ENCODE measurements at regions not wholly inside any gene's neighbourhood (a gene's known extent, or its start where the extent isn't known, plus 50 kb on each side); places are given as distances from the start of the nearest gene placed in this dataset.

DNA sequence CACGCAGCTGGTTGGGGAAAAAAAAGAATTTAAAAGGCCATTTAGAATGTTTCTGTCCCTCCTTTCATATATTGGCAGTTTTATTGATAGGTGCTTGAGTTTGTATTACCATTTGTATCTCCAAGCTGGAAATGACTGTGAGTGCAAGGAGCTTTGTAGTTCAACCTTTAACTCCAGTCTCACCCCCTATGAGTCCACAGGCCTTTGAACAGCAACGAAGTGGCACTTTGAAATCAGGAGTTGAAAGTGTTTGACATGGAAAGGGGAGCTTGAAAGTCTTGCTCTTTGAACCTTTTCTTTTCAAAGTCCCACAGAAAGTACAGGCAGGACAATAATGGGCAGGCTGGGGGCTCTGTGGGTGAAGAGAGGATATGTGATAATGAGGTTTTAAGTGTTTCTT, 480.3 kb downstream of the RERGL start:
- FAIRE-seq (no peak), DNase-seq (ENCODE audit: insufficient read length, low spot score) (no peak)
- TF ChIP-seq TAF1 (IDR thresholded peaks at IDR 0.05; ENCODE audit: low read depth, low read length) = no peak
- no peak for TF ChIP-seq POU2F2 (IDR thresholded peaks at IDR 0.05; ENCODE audit: low read depth, low read length)
- TF ChIP-seq SPI1 (IDR thresholded peaks at IDR 0.05; ENCODE audit: low read depth, low read length) = no peak
- TF ChIP-seq PAX5 (IDR thresholded peaks at IDR 0.05; ENCODE audit: insufficient read depth, low read length, severe bottlenecking) = no peak
- no peak for TF ChIP-seq POLR2AphosphoS5 (IDR thresholded peaks at IDR 0.05; ENCODE audit: low read depth, low read length)
- TF ChIP-seq POLR2A (IDR thresholded peaks at IDR 0.05; ENCODE audit: low read depth, low read length) = no peak

DNA sequence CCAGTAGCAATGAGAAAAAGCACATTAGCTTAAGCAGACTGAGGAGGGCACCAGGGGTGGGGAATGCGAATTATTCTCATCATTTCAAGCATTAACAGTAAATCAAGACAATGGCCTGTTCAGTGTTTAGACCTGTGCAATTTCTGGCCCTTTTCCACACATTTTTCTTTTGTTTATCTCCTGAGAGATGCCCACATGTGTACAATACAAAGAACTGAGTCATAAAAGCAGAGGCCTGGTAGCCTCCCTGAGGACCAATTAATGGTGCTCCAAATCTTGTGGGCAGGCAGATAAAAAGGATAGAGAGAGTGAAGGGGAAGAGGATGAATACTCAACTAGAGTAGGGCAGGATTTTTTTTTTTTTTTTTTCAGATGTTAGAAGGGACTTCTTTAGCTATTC, 480.8 kb downstream of the RERGL start:
- DNase-seq (ENCODE audit: insufficient read length, low spot score) = no peak
- FAIRE-seq = no peak
- no peak for TF ChIP-seq SPI1 (IDR thresholded peaks at IDR 0.05; ENCODE audit: low read depth, low read length)
- no peak for TF ChIP-seq PAX5 (IDR thresholded peaks at IDR 0.05; ENCODE audit: insufficient read depth, low read length, severe bottlenecking)
- TF ChIP-seq POLR2AphosphoS5 (IDR thresholded peaks at IDR 0.05; ENCODE audit: low read depth, low read length) = no peak
- TF ChIP-seq TAF1 (IDR thresholded peaks at IDR 0.05; ENCODE audit: low read depth, low read length) = no peak
- no peak for TF ChIP-seq POLR2A (IDR thresholded peaks at IDR 0.05; ENCODE audit: low read depth, low read length)
- no peak for TF ChIP-seq POU2F2 (IDR thresholded peaks at IDR 0.05; ENCODE audit: low read depth, low read length)

DNA sequence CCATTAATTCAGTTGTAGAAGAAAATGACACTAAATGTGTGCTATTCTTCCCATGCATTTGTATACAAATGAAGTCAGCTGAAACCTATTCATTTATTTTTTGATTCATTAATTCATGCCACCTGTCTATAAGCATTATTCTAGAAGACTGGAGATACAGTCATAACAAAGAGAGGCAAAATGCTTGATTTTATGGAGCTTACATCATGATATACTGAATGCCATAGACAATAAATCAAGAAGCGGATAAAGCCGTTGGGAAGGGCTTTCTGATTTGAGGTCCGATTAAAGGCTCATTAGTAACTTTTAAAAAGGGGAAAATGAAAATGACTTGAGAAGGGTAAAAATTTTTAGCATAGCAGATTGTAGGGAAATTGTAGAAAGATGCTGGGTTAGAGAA, 494.9 kb downstream of the RERGL start:
- no peak for TF ChIP-seq SPI1 (IDR thresholded peaks at IDR 0.05; ENCODE audit: low read depth, low read length)
- TF ChIP-seq POLR2AphosphoS5 (IDR thresholded peaks at IDR 0.05; ENCODE audit: low read depth, low read length) = no peak
- TF ChIP-seq POU2F2 (IDR thresholded peaks at IDR 0.05; ENCODE audit: low read depth, low read length) = no peak
- no peak for TF ChIP-seq TAF1 (IDR thresholded peaks at IDR 0.05; ENCODE audit: low read depth, low read length)
- no peak for TF ChIP-seq POLR2A (IDR thresholded peaks at IDR 0.05; ENCODE audit: low read depth, low read length)
- TF ChIP-seq PAX5 (IDR thresholded peaks at IDR 0.05; ENCODE audit: insufficient read depth, low read length, severe bottlenecking) = no peak
- DNase-seq (ENCODE audit: insufficient read length, low spot score) (no peak), FAIRE-seq (no peak)

DNA sequence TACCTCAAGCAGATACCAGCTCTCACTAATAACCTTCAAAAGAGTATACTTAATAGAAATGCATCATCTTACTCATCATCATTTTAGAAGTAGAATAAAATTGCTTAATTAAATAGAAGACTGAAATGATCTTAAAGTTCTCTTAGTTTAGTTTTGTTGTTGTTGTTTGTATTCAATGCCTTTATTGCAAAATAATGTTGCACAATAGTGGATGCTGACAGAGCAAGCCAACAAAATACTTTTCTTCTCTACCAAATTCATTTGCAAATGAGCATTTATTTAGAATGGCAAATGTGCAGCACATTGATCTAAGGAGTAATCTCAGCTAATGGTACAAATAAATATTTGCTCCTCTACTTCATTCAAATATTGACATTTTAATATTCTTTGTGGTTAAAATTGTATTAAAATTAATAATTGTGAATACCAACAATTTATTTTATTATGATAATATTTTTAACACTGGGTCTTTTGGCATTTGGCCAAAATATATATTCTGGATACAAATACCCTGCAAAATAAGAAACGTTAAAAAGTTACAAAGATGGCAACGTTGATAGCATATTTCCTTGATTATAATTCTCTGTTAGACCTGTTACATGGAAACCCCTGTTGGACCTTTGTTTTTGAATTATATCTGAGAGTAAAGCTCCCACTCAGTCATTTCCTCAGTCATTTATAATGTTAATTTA, 496.1 kb downstream of the RERGL start:
- TF ChIP-seq POU2F2 (IDR thresholded peaks at IDR 0.05; ENCODE audit: low read depth, low read length) = no peak
- no peak for TF ChIP-seq TAF1 (IDR thresholded peaks at IDR 0.05; ENCODE audit: low read depth, low read length)
- TF ChIP-seq SPI1 (IDR thresholded peaks at IDR 0.05; ENCODE audit: low read depth, low read length) = no peak
- no peak for TF ChIP-seq POLR2A (IDR thresholded peaks at IDR 0.05; ENCODE audit: low read depth, low read length)
- TF ChIP-seq POLR2AphosphoS5 (IDR thresholded peaks at IDR 0.05; ENCODE audit: low read depth, low read length) = no peak
- no peak for TF ChIP-seq PAX5 (IDR thresholded peaks at IDR 0.05; ENCODE audit: insufficient read depth, low read length, severe bottlenecking)
- DNase-seq (ENCODE audit: insufficient read length, low spot score) = no peak
- FAIRE-seq = no peak

DNA sequence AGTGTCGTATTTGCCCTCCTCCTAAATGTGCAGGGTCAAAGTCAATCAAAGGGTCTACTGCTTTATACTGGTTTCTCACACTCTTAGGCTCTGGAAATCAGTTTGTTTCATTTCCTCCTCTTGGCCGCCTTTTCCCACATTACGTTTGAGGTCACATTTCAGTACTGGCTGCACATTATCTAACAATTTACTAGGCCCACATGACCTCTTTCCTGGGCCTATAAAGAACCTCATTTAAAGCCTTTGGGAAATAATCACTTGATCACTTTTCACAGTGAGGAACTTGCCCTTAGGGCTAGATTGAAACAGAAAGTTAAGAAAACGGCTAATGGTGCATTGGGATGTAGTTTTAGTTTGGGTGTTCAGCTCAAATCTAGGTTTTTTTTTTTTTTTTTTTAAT, 497.5 kb downstream of the RERGL start:
- no peak for DNase-seq (ENCODE audit: insufficient read length, low spot score)
- FAIRE-seq = no peak
- TF ChIP-seq SPI1 (IDR thresholded peaks at IDR 0.05; ENCODE audit: low read depth, low read length) (no peak), TAF1 (IDR thresholded peaks at IDR 0.05; ENCODE audit: low read depth, low read length) (no peak), POU2F2 (IDR thresholded peaks at IDR 0.05; ENCODE audit: low read depth, low read length) (no peak), POLR2A (IDR thresholded peaks at IDR 0.05; ENCODE audit: low read depth, low read length) (no peak), POLR2AphosphoS5 (IDR thresholded peaks at IDR 0.05; ENCODE audit: low read depth, low read length) (no peak), PAX5 (IDR thresholded peaks at IDR 0.05; ENCODE audit: insufficient read depth, low read length, severe bottlenecking) (no peak)

DNA sequence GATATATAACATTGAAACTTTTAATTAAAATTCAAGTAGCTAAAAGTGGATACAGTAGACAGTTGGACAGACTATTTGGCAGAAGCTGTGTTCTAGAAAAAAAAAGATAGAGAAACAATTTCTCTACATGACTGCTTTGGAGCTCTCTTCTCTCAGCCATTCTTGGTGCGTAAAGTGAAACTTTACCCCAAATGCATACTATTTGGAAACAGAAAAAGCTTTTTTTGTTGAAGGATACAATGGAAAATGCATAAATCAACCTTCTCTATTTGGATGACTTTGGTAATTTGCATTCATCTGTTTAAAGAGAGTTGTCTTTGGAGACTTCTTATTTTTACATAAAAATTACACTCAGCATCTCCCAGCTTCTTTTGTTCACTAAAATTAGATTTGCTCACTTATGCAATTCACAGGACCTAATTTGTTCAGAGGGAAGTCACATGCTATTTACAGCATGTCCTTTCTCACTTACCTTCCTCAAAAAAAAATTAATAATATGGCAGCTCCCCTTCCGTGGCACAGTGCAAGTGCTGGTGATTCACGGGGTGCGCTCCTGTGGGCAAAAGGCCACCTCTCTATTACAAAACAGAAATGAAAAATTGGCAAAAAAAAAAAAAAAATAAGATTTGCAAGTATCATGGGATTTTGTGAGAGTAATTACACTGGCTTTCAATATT, 498.9 kb downstream of the RERGL start:
- DNase-seq (ENCODE audit: insufficient read length, low spot score) = no peak
- no peak for FAIRE-seq

DNA sequence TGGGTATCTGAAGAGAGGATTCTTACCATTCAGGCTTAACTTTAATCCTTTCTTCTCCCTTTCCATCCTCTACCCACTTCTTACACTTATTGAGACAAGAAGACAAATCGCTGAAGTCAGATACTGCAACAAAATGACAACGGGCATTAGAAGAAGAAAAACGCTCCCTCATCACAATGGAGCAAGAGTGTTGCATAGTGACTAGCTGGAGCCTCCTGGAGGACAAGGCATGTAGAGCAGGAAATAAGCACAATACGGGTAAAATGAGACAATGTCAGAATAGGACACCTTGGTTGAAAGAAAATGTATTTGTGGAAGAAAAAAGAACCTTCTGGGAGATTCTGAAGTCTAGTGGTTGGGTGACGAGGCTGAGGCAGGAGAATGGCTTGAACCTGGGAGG, 501.0 kb downstream of the RERGL start:
- no peak for DNase-seq (ENCODE audit: insufficient read length, low spot score)
- FAIRE-seq = no peak
- no peak for TF ChIP-seq POLR2A (IDR thresholded peaks at IDR 0.05; ENCODE audit: low read depth, low read length)
- TF ChIP-seq PAX5 (IDR thresholded peaks at IDR 0.05; ENCODE audit: insufficient read depth, low read length, severe bottlenecking) = no peak
- no peak for TF ChIP-seq TAF1 (IDR thresholded peaks at IDR 0.05; ENCODE audit: low read depth, low read length)
- no peak for TF ChIP-seq POLR2AphosphoS5 (IDR thresholded peaks at IDR 0.05; ENCODE audit: low read depth, low read length)
- no peak for TF ChIP-seq SPI1 (IDR thresholded peaks at IDR 0.05; ENCODE audit: low read depth, low read length)
- no peak for TF ChIP-seq POU2F2 (IDR thresholded peaks at IDR 0.05; ENCODE audit: low read depth, low read length)

More for the DNA sequence above, 498.9 kb downstream of the RERGL start:
- TF ChIP-seq POU2F2 (IDR thresholded peaks at IDR 0.05; ENCODE audit: low read depth, low read length) (no peak), POLR2A (IDR thresholded peaks at IDR 0.05; ENCODE audit: low read depth, low read length) (no peak), TAF1 (IDR thresholded peaks at IDR 0.05; ENCODE audit: low read depth, low read length) (no peak), SPI1 (IDR thresholded peaks at IDR 0.05; ENCODE audit: low read depth, low read length) (no peak), POLR2AphosphoS5 (IDR thresholded peaks at IDR 0.05; ENCODE audit: low read depth, low read length) (no peak), PAX5 (IDR thresholded peaks at IDR 0.05; ENCODE audit: insufficient read depth, low read length, severe bottlenecking) (no peak)

DNA sequence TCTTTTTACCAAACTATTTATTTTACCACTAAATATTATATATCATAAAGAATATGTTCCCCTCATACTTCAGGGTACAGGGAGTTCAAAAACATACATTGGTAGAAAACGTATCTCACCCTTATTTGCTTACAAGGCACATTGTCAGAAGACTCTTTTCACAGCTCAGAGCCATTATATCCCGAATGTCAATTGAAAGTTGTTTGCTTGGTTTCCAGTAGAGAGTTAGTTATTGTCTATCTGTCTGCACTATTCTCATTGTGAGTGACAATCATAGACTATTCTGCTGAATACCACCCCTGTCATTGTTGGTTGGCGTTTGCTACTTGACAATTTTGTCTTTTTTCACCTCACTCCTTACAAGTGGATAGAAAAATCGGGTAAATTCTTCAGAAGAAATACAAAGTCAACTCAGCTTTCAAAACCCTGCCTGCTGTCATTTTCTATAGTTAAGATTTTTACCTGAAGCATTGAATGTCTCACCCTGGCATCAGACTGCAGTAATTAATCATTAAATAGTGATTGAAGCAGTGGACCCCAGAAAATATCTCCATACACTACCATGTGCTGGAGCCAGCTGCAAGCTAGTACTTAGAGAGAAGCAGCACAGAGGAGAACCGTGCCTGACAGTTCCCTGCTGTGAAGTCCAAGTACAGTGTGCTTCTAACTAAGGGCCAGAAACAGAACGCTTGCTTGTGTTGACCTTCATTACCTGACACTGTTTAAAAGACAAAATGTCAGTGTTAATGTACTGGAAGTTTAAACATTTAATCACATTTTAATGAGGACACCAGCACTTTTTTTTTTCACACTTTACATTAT, 510.6 kb downstream of the RERGL start:
- no peak for DNase-seq (ENCODE audit: insufficient read length, low spot score)
- no peak for TF ChIP-seq TAF1 (IDR thresholded peaks at IDR 0.05; ENCODE audit: low read depth, low read length)
- no peak for TF ChIP-seq SPI1 (IDR thresholded peaks at IDR 0.05; ENCODE audit: low read depth, low read length)
- TF ChIP-seq POLR2A (IDR thresholded peaks at IDR 0.05; ENCODE audit: low read depth, low read length) = no peak
- TF ChIP-seq POLR2AphosphoS5 (IDR thresholded peaks at IDR 0.05; ENCODE audit: low read depth, low read length) = no peak
- TF ChIP-seq POU2F2 (IDR thresholded peaks at IDR 0.05; ENCODE audit: low read depth, low read length) = no peak
- TF ChIP-seq PAX5 (IDR thresholded peaks at IDR 0.05; ENCODE audit: insufficient read depth, low read length, severe bottlenecking) = no peak
- FAIRE-seq = no peak

DNA sequence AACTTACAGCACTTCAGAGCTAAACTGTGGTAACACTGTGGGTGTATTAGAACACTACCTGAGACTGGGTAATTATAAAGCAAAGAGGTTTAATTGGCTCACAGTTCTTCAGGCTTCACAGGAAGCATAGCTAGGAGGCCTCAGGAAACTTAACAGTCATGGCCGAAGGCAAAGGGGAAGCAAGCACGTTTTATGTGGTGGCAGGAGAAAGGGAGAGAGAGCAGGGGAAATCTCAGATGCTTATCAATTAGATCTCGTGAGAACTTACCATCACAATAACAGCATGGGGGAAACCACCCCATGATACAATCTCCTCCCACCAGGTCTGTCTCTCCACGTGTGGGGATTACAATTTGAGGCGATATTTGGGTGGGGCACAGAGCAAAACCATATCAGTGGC, 512.6 kb downstream of the RERGL start:
- no peak for FAIRE-seq
- no peak for TF ChIP-seq PAX5 (IDR thresholded peaks at IDR 0.05; ENCODE audit: insufficient read depth, low read length, severe bottlenecking)
- TF ChIP-seq POLR2A (IDR thresholded peaks at IDR 0.05; ENCODE audit: low read depth, low read length) = no peak
- no peak for TF ChIP-seq SPI1 (IDR thresholded peaks at IDR 0.05; ENCODE audit: low read depth, low read length)
- no peak for TF ChIP-seq POLR2AphosphoS5 (IDR thresholded peaks at IDR 0.05; ENCODE audit: low read depth, low read length)
- no peak for TF ChIP-seq TAF1 (IDR thresholded peaks at IDR 0.05; ENCODE audit: low read depth, low read length)
- no peak for TF ChIP-seq POU2F2 (IDR thresholded peaks at IDR 0.05; ENCODE audit: low read depth, low read length)

More for the DNA sequence above, 512.6 kb downstream of the RERGL start:
- DNase-seq (ENCODE audit: insufficient read length, low spot score) = no peak
